Hepatocyte (in vitro differentiated cells): ENCODE measurements at regions not wholly inside any gene's neighbourhood (a gene's known extent, or its start where the extent isn't known, plus 50 kb on each side); places are given as distances from the start of the nearest gene placed in this dataset.

Source experiments
- DNase-seq: peaks from one replicate; pipeline ENCODE4 v3.0.0-alpha.2; 2016; ENCODE audit warnings: low spot score
- H2AFZ ChIP-seq: fragments of 200-600 bp; sonication (generic); 2 replicates; pipeline ENCODE4 v1.6.0; 2016; ENCODE audit warnings: antibody characterized with exemption, mild to moderate bottlenecking
- H3K27ac ChIP-seq: fragments of 200-600 bp; sonication (generic); 2 replicates; pipeline ENCODE4 v1.5.1; 2016; ENCODE audit warnings: mild to moderate bottlenecking
- H3K27me3 ChIP-seq: fragments of 200-600 bp; sonication (generic); 2 replicates; pipeline ENCODE4 v1.6.1; 2016
- H3K36me3 ChIP-seq: fragments of 200-600 bp; sonication (generic); replicated peaks from 2 replicates; pipeline ENCODE4 v1.5.1; 2016; ENCODE audit warnings: low read depth; ENCODE audit not compliant: insufficient read depth
- H3K4me1 ChIP-seq: fragments of 200-600 bp; sonication (generic); 2 replicates; pipeline ENCODE4 v1.5.1; 2016; ENCODE audit warnings: mild to moderate bottlenecking, moderate library complexity; ENCODE audit not compliant: insufficient read depth
- H3K4me2 ChIP-seq: fragments of 200-600 bp; sonication (generic); 2 replicates; pipeline ENCODE4 v1.6.0; 2016
- H3K4me3 ChIP-seq: fragments of 200-600 bp; sonication (generic); 2 replicates; pipeline ENCODE4 v1.5.1; 2016; ENCODE audit warnings: mild to moderate bottlenecking
- H3K79me2 ChIP-seq: fragments of 200-600 bp; sonication (generic); 2 replicates; pipeline ENCODE4 v1.6.0; 2017; ENCODE audit warnings: mild to moderate bottlenecking
- H3K9me2 ChIP-seq: fragments of 200-600 bp; sonication (generic); replicated peaks from 2 replicates; pipeline ENCODE4 v1.6.0; 2017; ENCODE audit warnings: mild to moderate bottlenecking; ENCODE audit not compliant: insufficient read depth
- H3K9me3 ChIP-seq: fragments of 200-600 bp; sonication (generic); 2 replicates; pipeline ENCODE4 v1.5.1; 2016; ENCODE audit warnings: low read depth, mild to moderate bottlenecking
- H4K20me1 ChIP-seq: fragments of 200-600 bp; sonication (generic); 2 replicates; pipeline ENCODE4 v1.6.0; 2016; ENCODE audit warnings: mild to moderate bottlenecking; ENCODE audit not compliant: insufficient read depth, poor library complexity, severe bottlenecking
- EZH2 ChIP-seq: fragments of 200-600 bp; sonication (generic); IDR thresholded peaks from 2 replicates; pipeline ENCODE4 v1.6.1; 2016; ENCODE audit warnings: antibody characterized with exemption, mild to moderate bottlenecking, borderline replicate concordance
- EZH2phosphoT487 ChIP-seq: fragments of 200-600 bp; sonication (generic); IDR thresholded peaks from one replicate; pipeline ENCODE4 v1.6.1; 2018; ENCODE audit warnings: antibody characterized with exemption, mild to moderate bottlenecking, low read depth, moderate library complexity; ENCODE audit not compliant: unreplicated experiment, severe bottlenecking
- WGBS: methylation state at CpG from one replicate; pipeline ENCODE4 v1.1.6; 2016; ENCODE audit warnings: low lambda C conversion rate; ENCODE audit errors: missing lambda C conversion rate; 5-methylcytosine and 5-hydroxymethylcytosine counted together
- TF ChIP-seq, protein P1 (sequence below): fragments of 200-600 bp; sonication (generic); IDR thresholded peaks from 2 replicates; pipeline ENCODE4 v1.5.1; 2016; ENCODE audit warnings: antibody characterized with exemption, mild to moderate bottlenecking; ENCODE audit not compliant: poor library complexity

DNA sequence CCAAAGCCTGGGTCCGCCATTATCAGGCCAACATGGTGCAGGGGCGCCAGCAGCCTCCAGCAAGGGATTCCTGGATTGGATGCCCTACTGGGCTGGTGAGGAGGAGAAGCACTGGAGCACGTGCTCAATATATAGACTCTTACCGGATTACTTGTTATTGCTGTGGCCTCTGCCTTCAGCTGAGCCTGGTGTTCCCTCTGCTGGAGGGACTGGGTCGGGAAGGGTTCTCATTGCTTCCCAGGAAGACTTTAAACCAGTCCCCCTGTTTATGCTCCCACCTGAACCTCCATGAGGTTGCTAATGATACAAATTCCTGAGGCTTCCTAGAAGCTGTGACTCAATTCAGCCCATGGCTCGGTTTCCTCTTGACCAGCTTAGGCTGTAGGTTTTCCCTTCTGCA, 186.7 kb upstream of the ARID1B start:
- Histone ChIP-seq H3K36me3 (no peaks in the 10 kb centered on the region), H3K27me3 (no peaks in the 10 kb centered on the region), H4K20me1 (no peaks in the 10 kb centered on the region), H3K4me2 (no peak overlapping the region), H3K4me1 (no peaks in the 10 kb centered on the region), H3K4me3 (no peak overlapping the region), H3K27ac (no peak overlapping the region), H3K9me2 (no peaks in the 10 kb centered on the region), H3K9me3 (no peaks in the 10 kb centered on the region), H3K79me2 (no peaks in the 10 kb centered on the region), H2AFZ (no peak overlapping the region)
- 81% methylated on average over 6 of the region's 6 CpGs for WGBS
- TF ChIP-seq, protein P1, sequence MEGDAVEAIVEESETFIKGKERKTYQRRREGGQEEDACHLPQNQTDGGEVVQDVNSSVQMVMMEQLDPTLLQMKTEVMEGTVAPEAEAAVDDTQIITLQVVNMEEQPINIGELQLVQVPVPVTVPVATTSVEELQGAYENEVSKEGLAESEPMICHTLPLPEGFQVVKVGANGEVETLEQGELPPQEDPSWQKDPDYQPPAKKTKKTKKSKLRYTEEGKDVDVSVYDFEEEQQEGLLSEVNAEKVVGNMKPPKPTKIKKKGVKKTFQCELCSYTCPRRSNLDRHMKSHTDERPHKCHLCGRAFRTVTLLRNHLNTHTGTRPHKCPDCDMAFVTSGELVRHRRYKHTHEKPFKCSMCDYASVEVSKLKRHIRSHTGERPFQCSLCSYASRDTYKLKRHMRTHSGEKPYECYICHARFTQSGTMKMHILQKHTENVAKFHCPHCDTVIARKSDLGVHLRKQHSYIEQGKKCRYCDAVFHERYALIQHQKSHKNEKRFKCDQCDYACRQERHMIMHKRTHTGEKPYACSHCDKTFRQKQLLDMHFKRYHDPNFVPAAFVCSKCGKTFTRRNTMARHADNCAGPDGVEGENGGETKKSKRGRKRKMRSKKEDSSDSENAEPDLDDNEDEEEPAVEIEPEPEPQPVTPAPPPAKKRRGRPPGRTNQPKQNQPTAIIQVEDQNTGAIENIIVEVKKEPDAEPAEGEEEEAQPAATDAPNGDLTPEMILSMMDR, result no peak
- TF ChIP-seq EZH2, result no peak
- TF ChIP-seq EZH2phosphoT487, result no peak
- no peak for DNase-seq

- H3K27me3 ChIP-seq, result no peaks in the 10 kb centered on the region
- H3K4me3 ChIP-seq, result no peak overlapping the region
- 75% methylated on average over 1 of the region's 1 CpG for WGBS
- H3K9me3 ChIP-seq, result no peaks in the 10 kb centered on the region
- no peak for DNase-seq
- no peaks in the 10 kb centered on the region for H3K36me3 ChIP-seq
- TF ChIP-seq EZH2 (no peak), EZH2phosphoT487 (no peak)
- TF ChIP-seq, protein P1, result no peak
- H3K4me2 ChIP-seq, result no peak overlapping the region
- H3K4me1 ChIP-seq, result no peaks in the 10 kb centered on the region
- no peaks in the 10 kb centered on the region for H3K9me2 ChIP-seq
- no peak overlapping the region for H2AFZ ChIP-seq
- H3K27ac ChIP-seq, result no peak overlapping the region
- no peaks in the 10 kb centered on the region for H3K79me2 ChIP-seq
- H4K20me1 ChIP-seq, result no peaks in the 10 kb centered on the region
These were observed 187.9 kb upstream of the ARID1B start for GRCh38 chr6:156589281-156589680.

DNA sequence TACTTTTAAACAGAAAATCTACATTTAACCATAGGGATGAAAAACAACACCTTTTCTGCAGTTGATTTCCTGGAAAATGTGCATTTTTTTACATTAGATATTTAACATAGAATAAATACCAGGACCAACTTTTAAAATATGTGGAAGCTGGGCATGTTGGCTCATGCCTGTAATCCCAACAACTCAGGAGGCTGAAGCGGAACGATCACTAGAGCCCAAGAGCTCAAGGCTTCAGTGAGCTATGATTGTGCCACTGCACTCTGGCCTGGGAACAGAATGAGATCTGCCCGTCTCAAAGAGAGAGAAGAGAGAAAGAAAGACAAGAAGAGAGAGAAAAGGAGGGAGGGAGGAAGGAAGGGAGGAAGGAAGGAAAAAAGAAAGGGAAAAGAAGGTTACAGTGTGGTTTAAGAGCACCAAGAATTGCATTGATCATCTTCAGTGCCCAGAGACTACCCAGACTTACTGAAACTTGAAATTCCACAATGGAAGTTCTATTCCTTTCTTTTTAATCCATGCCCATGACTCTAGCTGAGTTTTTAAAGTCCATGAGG, 189.4 kb upstream of the ARID1B start:
- WGBS, result 87% methylated on average over 3 of the region's 3 CpGs
- Histone ChIP-seq H3K27ac (no peak overlapping the region), H3K27me3 (no peaks in the 10 kb centered on the region), H4K20me1 (no peaks in the 10 kb centered on the region), H3K79me2 (no peaks in the 10 kb centered on the region), H3K4me3 (no peak overlapping the region), H2AFZ (no peak overlapping the region), H3K9me3 (no peaks in the 10 kb centered on the region), H3K9me2 (no peaks in the 10 kb centered on the region), H3K36me3 (no peaks in the 10 kb centered on the region), H3K4me2 (no peak overlapping the region), H3K4me1 (no peaks in the 10 kb centered on the region)
- TF ChIP-seq EZH2, result no peak
- TF ChIP-seq, protein P1, result no peak
- no peak for DNase-seq

- Histone ChIP-seq H3K4me3 (no peak overlapping the region), H3K9me3 (no peaks in the 10 kb centered on the region), H3K27me3 (no peaks in the 10 kb centered on the region), H3K4me2 (no peak overlapping the region), H3K4me1 (no peaks in the 10 kb centered on the region), H3K27ac (no peak overlapping the region), H3K9me2 (no peaks in the 10 kb centered on the region), H3K79me2 (no peaks in the 10 kb centered on the region), H2AFZ (no peak overlapping the region), H4K20me1 (no peaks in the 10 kb centered on the region), H3K36me3 (no peaks in the 10 kb centered on the region)
- TF ChIP-seq EZH2 (no peak), EZH2phosphoT487 (no peak)
- TF ChIP-seq, protein P1, result no peak
- no peak for DNase-seq
These were observed 190.1 kb upstream of the ARID1B start for GRCh38 chr6:156587071-156587470.
